GM13976 (cell line): ENCODE measurements at regions not wholly inside any gene's neighbourhood (a gene's known extent, or its start where the extent isn't known, plus 50 kb on each side); places are given as distances from the start of the nearest gene placed in this dataset.

Source experiments
- DNase-seq: peaks from one replicate; pipeline ENCODE4 v3.0.0; 2012; ENCODE audit warnings: low spot score
- CTCF ChIP-seq: IDR thresholded peaks from 2 replicates; pipeline ENCODE4 v1.5.1; 2012; ENCODE audit warnings: borderline replicate concordance, mild to moderate bottlenecking; ENCODE audit not compliant: insufficient read depth; ENCODE audit errors: extremely low read depth, missing control alignments, control extremely low read depth
- in situ Hi-C: fragments of 300-500 bp; cut with MboI; formaldehyde crosslinking; loops from one replicate; pipeline ENCODE4 v1.12.0; 2022; ENCODE audit warnings: low sequenced_read_pairs, mixed read lengths, inconsistent platforms; ENCODE audit not compliant: unreplicated experiment

- in situ Hi-C loops = no loop called here
- DNase-seq = no peak
- TF ChIP-seq CTCF = no peak
Observed at GRCh38 chr6:155654474-155654873, 198.8 kb upstream of the NOX3 start.

GRCh38 chr6:155648301-155648700 lies 192.7 kb upstream of the NOX3 start:
- no peak for DNase-seq
- in situ Hi-C loops = no loop called here
- no peak for TF ChIP-seq CTCF

GRCh38 chr6:155647354-155647753 lies 191.7 kb upstream of the NOX3 start:
- TF ChIP-seq CTCF = no peak
- in situ Hi-C loops = no loop called here

GRCh38 chr6:155646443-155646842 lies 190.8 kb upstream of the NOX3 start:
- DNase-seq = no peak
- in situ Hi-C loops = no loop called here
- no peak for TF ChIP-seq CTCF

More at GRCh38 chr6:155647354-155647753, 191.7 kb upstream of the NOX3 start:
- DNase-seq = no peak

GRCh38 chr6:155645325-155645724 lies 189.7 kb upstream of the NOX3 start:
- TF ChIP-seq CTCF = no peak
- in situ Hi-C loops = no loop called here
- no peak for DNase-seq

GRCh38 chr6:155641603-155642002 lies 186.0 kb upstream of the NOX3 start:
- in situ Hi-C loops = no loop called here
- TF ChIP-seq CTCF = no peak
- DNase-seq = no peak

GRCh38 chr6:155638200-155638599 lies 182.6 kb upstream of the NOX3 start:
- DNase-seq = no peak
- in situ Hi-C loops = no loop called here
- TF ChIP-seq CTCF = no peak
